GM19452 (cell line): ENCODE measurements at regions not wholly inside any gene's neighbourhood (a gene's known extent, or its start where the extent isn't known, plus 50 kb on each side); places are given as distances from the start of the nearest gene placed in this dataset.
"Not testable (repeated sequence)": the region's sequence is repeated elsewhere in the genome, so short reads cannot be mapped to it uniquely, and the experiment has no call there.

Experiments used
- ATAC-seq: cut with Tn5 transposase; IDR thresholded peaks from one replicate; pipeline ENCODE4 v1.9.1; 2021; ENCODE audit not compliant: unreplicated experiment

- ATAC-seq: no peak
These were observed 248.5 kb upstream of the ONECUT1 start for GRCh38 chr15:53038655-53038941.

GRCh38 chr15:53037904-53038654 is 247.9 kb upstream of the ONECUT1 start:
- ATAC-seq: no peak

DNA sequence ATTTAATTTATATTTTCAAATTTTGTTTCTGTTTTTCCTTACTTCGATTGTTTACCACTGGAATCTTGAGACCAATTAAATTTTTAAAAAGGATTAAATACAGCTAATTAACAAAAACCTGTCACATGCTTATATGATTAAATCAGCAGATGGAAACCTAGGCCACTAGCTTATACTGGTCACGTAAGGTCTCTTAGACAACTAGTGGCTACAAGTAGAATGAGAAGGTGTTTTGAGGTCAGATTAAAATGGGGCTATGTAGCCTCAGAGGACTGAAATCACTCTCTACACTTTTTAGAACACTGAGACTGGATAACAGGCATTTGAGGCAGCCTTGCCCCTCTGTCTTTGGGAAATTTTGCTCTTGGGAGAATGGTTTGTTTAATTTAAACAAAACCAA is 246.5 kb upstream of the ONECUT1 start:
- ATAC-seq: no peak

- no peak for ATAC-seq
These were observed 244.7 kb upstream of the ONECUT1 start for GRCh38 chr15:53034767-53035245.

- ATAC-seq: no peak
These were observed 243.6 kb upstream of the ONECUT1 start for GRCh38 chr15:53033709-53034108.

DNA sequence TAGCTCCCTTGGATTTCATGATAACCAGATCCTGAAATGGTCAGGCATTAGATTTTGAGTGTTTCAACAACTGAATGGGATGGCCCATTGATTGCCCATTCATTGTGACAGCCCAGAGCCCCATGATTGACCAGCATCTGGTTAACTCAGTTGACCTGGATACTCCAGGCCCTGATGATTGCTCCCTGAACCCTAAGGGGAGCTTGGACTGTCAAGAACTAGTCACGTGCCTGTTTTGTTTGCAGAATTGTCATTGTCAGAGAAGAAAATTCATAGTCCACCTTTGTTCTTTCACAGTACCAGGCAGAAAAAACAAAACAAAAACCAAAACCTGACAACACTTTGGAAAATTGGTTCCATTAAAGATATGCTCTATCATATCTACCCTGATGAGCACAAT is 241.3 kb upstream of the ONECUT1 start:
- no peak for ATAC-seq

DNA sequence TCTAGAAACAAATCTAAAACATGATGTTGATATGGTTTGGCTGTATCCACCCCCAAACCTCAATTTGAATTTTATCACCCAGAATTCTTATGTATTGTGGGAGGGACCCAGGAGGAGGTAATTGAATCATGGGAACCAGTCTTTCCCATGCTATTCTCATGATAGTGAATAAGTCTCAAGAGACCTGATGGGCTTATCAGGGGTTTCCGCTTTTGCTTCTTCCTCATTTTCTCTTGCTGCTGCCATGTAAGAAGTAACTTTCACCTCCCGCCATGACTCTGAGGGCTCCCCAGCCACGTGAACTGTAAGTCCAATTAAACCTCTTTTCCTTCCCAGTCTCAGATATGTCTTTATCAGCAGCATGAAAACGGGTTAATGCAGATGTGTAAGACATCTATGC is 232.7 kb upstream of the ONECUT1 start:
- ATAC-seq: no peak

DNA sequence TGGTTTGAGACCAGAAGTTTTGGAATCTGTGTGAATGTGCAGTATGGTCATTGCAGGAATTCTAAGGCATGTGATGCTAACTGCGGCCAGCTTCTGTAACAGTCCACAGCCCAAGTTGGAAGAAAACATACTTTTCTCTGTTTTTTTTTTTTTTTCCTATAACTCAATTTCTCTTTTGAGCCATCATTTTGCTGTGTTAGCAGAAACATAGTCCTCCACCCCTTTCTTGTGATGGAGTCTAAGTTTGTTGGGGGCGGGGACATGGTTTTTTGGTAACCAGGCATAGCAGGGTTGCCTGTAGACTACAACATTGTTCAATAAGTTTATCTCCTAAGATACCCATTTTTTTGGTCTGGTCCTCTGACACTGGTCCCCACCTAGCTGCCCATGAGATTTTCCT is 223.2 kb upstream of the ONECUT1 start:
- no peak for ATAC-seq

- ATAC-seq: not testable (repeated sequence)
These were observed 221.6 kb upstream of the ONECUT1 start for GRCh38 chr15:53011779-53012178.

GRCh38 chr15:53009093-53009492 is 219.0 kb upstream of the ONECUT1 start:
- no peak for ATAC-seq

DNA sequence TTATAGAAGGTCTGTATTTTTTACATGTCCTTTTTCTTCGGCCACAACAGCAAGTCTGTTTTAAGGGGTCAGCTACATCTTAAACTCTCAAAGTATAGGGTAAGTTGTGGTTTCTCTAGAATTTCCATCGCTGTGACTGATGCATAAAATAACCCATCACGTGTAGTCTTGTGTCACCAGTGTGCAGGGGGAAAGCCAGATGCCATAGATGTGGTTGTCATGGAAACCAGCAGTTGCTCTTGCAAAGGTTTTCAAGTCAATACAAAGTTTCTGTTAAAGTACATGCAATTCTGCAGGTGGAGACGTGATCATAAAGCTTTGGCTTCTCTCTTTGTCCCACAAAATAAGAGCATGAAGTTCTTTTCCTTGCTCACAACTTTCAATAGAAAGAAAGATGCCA is 210.3 kb upstream of the ONECUT1 start:
- ATAC-seq: no peak

GRCh38 chr15:52997123-52997522 is 207.0 kb upstream of the ONECUT1 start:
- no peak for ATAC-seq

GRCh38 chr15:52994290-52994689 is 204.2 kb upstream of the ONECUT1 start:
- ATAC-seq: no peak

DNA sequence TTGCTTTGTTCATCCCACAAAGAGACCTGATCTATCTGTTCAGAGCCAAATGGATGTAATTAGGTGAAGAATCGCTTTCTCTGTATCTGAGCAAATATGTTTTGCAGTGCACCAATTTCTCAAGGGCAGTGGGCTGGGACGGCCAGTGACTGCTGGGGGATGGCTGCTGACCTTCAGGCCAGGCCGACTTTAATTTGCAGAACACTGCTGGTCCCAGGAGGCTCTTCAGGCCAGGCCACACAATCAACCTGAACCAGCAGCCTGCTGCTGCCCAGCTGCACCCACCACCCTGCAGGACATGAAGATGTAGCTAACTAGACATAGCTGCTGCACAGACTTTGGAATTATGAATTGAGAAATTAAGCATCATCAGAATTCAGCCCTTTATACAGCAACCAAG is 194.4 kb upstream of the ONECUT1 start:
- no peak for ATAC-seq

DNA sequence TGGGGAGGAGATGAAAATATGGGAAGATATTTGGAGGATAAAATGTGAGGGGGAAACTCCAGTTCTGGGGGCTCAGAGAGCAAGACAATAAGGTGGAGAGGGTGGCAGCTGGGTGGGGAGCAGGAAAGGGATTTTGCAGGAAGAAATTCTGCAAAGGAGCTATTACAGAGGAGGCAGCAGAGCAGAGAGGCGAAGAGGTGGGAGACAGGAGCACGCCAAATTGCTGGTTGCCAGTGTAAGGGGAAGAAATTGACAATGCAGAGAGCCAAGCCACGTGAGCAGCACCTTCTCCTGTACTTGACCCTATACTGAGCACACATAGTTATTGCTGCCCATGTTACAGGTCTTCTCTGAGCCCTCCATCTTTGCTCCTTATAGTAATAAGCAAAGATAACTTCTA is 190.3 kb upstream of the ONECUT1 start:
- no peak for ATAC-seq

DNA sequence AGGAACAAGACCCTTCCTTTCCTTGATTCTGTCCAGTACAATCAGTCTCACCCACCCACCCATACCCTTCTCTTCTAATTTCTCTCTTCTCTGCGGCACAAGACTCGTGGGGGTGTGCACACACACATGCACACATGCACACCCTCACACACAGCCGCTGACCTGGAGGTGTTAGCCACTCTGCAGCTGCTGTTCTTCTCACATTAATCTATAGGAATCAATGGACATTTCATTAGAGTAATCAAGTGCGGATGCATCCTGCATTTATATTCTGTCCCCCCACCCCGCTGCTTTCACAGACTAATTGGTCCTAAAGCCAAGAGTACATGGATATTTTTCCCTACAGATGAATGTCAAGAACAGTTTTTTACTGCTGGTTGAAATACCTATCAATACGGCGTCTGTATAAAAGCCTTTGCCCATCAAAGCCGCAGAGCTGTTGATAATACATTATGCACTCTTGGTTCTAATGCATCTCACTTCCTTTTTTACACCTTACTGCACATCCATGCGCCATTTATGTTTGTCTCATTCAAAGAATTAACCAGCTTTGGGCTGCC is 186.5 kb upstream of the ONECUT1 start:
- no peak for ATAC-seq

DNA sequence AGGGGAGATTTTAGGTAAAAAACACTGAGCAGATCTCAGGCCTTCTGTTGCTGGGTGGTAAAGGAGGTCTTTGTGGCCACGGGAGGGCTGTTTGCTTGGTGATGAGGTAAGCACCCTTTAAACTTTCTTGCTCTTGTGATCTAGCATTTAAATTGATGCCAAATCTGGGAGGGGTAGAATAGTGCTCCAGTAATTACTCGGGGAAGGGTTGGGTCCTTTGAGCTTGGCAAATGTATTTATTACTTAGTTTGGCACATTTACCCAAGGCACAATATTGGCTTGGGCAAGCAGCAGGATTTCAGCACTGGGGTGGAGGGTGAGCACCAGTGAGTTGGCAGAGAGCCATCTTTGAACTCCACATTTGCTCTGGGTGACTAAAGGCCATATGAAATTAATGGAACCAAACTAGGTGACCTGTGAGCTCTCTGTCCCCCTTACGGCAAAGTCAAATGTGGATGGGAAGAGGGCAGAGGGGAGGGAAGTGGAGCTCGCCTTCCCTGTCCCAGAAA is 185.9 kb upstream of the ONECUT1 start:
- ATAC-seq: no peak

GRCh38 chr15:52963865-52964264 is 173.7 kb upstream of the ONECUT1 start:
- ATAC-seq: no peak

DNA sequence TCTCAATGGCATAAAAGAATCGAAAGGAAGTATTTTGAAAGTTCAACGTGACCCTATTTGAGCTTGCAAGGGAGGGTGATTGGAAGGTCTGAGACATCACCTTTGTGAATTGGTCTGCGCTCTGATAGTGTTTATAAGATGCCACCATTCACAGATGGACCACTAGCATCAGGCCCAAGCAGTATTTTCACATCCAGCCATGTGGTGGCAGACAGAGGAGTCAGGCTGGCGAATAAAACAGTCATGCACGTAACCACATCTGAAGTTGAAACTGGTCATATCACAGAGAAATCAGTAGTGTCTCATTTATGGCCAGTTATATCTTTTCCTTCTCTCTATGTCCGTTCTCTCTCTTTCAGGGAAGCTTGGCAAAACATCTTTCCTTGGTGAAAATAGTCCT is 170.1 kb upstream of the ONECUT1 start:
- ATAC-seq: no peak

- ATAC-seq: no peak
These were observed 153.6 kb upstream of the ONECUT1 start for GRCh38 chr15:52943746-52944145.

DNA sequence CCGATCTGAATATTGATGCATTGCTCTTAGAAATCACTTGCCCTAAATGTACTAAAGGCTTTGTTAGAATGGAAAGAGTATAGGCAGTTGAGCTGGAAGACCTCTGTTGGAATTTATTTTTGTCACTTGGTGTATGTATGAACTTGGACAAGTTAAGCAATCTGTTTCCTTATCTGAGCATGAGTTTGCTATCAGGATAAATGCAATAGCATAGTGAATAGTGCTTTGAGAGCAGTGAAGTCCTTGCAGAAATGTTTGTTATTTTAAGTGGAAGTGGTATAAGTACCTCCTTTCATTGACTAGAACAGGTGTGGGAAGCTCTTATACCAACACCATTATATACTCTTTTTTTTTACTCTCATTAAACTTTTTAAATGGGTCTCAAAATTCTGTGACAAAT is 146.4 kb upstream of the ONECUT1 start:
- no peak for ATAC-seq

GRCh38 chr15:52925130-52925529 is 135.0 kb upstream of the ONECUT1 start:
- ATAC-seq: no peak

DNA sequence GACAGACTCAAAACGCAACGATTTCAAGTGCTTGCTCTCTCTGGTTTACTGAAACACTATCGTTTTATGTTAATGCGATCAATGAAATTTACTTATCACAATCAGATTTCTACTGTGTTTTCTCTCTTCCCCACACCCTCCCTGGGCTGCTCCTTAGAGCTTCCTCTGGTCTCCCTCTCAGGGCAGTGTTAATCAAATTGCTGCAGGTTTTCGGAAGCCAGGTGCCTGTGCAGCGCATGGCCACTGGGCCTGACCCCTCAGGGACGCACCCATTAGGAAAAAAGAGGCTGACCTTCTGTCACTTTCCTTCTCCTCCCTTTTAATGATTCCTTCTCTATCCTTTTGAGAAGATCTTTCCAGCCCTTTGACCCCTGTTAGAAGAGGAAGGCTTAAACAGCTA is 134.5 kb upstream of the ONECUT1 start:
- no peak for ATAC-seq
